ENCODE measurements at regions not wholly inside any gene's neighbourhood (a gene's known extent, or its start where the extent isn't known, plus 50 kb on each side); places are given as distances from the start of the nearest gene placed in this dataset.

GRCh38 chr10:121661451-121661851, 63.2 kb upstream of the FGFR2 start:
- Histone ChIP-seq H3K9me3 (no peaks in the 10 kb centered on the region), H3K4me3 (no peak overlapping the region), H3K4me1 (peaks cover 0 to 18% of the 10 kb centered on the region in 2 donors), H3K36me3 (no peaks in the 10 kb centered on the region), H3K27ac (peak overlapping the region in 1 of 2 donors; percentile 10), H3K27me3 (no peaks in the 10 kb centered on the region)
- DNase-seq (ENCODE audit: low spot score): no peak
- TF ChIP-seq CTCF (IDR thresholded peaks at IDR 0.05): no peak

DNA sequence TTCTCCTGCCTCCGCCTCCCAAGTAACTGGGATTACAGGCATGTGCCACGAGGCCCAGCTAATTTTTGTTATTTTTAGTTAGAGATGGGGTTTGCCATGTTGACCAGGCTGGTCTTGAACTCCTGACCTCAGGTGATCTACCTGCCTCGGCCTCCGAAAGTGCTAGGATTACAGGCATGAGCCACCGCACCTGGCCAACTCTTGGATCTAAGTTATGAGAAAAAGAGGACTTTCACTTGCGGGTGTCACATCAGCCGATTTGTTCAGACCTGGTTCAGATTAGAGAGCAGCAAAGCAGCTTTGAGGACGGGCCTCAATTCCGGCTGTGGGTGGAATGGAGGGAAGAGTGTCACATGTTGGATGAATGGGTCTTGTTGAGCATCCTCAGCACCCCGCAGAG, 61.0 kb upstream of the FGFR2 start:
- H3K4me3 ChIP-seq: no peak overlapping the region

GRCh38 chr10:121658611-121659010, 60.4 kb upstream of the FGFR2 start:
- no peaks in the 10 kb centered on the region for H3K4me1 ChIP-seq
- no peaks in the 10 kb centered on the region for H3K9me3 ChIP-seq
- DNase-seq (ENCODE audit: low spot score): no peak
- H3K27ac ChIP-seq: no peak overlapping the region
- H3K4me3 ChIP-seq: no peak overlapping the region
- no peaks in the 10 kb centered on the region for H3K36me3 ChIP-seq
- H3K27me3 ChIP-seq: no peaks in the 10 kb centered on the region
- TF ChIP-seq CTCF (IDR thresholded peaks at IDR 0.05): no peak

More for the DNA sequence above, 61.0 kb upstream of the FGFR2 start:
- H3K36me3 ChIP-seq: no peaks in the 10 kb centered on the region
- H3K4me1 ChIP-seq: no peaks in the 10 kb centered on the region
- TF ChIP-seq CTCF (IDR thresholded peaks at IDR 0.05): no peak
- H3K27me3 ChIP-seq: no peaks in the 10 kb centered on the region
- no peak overlapping the region for H3K27ac ChIP-seq
- no peaks in the 10 kb centered on the region for H3K9me3 ChIP-seq
- no peak for DNase-seq (ENCODE audit: low spot score)

DNA sequence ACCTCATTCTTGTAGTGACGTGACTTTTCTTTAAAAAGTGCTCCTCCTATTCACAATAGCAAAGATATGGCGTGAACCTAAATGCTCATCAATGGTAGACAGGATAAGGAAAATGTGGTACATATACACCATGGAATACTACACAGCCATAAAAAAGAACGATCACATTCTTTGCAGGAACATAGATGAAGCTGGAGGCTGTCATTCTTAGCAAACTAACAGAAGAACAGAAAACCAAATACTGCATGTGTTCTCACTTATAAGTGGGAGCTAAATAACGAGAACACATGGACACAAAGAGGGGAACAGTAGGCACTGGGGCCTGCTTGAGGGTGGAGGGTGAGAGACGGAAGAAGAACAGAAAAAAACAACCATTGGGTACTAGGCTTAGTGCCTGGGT, 59.9 kb upstream of the FGFR2 start:
- Histone ChIP-seq H3K4me3 (no peak overlapping the region), H3K9me3 (no peaks in the 10 kb centered on the region), H3K4me1 (no peaks in the 10 kb centered on the region), H3K27me3 (no peaks in the 10 kb centered on the region), H3K27ac (no peak overlapping the region), H3K36me3 (no peaks in the 10 kb centered on the region)
- no peak for DNase-seq (ENCODE audit: low spot score)
- no peak for TF ChIP-seq CTCF (IDR thresholded peaks at IDR 0.05)

DNA sequence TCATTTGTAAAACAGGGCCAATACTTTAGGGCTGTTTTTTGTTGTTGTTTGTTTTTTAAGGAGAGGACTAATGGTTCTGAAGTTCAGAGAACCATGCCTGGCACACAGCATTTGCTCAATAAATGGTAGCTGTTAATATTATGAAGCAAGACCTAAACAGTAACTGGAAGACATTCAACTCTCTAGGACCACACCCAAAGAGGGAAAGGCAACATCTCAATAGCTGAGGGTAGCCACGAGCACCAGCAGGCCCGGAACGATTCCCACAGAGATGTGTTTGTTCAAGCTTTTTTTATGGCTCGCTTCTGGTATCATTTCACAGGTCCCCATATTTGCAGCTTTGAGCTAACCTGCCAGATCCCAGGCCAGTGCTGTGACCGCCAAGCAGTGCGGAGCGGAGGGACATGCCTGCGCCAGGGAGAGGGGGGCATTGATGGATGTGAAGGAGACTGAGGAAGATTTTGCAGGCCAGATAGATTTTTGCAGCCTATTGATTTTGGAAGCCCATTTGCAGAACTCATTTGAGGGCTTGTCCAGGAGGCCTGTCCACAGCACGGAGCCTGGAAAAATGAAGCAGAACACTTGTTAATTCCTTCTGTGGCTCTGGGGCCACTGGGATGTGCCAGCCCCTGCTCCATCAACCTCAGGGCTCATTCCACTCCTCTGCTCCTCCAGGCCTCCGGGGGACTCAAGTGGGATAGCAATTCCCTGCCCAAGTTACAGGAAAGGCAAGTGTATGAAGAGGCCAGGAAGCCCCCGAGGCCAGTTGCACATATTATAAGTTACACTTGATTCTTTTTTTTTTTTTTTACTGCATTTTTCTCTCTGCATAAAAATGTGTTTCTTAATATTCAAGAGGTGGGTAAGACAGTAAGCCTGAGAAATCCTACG, 57.3 kb upstream of the FGFR2 start:
- Histone ChIP-seq H3K27ac (no peak overlapping the region), H3K9me3 (no peaks in the 10 kb centered on the region), H3K27me3 (no peaks in the 10 kb centered on the region), H3K4me3 (no peak overlapping the region), H3K4me1 (no peaks in the 10 kb centered on the region), H3K36me3 (no peaks in the 10 kb centered on the region)
- no peak for TF ChIP-seq CTCF (IDR thresholded peaks at IDR 0.05)
- no peak for DNase-seq (ENCODE audit: low spot score)

All from right atrium auricular region (tissue), 2 donors.